HG03108 (cell line): ENCODE measurements at regions not wholly inside any gene's neighbourhood (a gene's known extent, or its start where the extent isn't known, plus 50 kb on each side); places are given as distances from the start of the nearest gene placed in this dataset.
"Not testable (repeated sequence)": the region's sequence is repeated elsewhere in the genome, so short reads cannot be mapped to it uniquely, and the experiment has no call there.

ENCODE experiments used
- ATAC-seq: cut with Tn5 transposase; IDR thresholded peaks from one replicate; pipeline ENCODE4 v1.9.1; 2021; ENCODE audit warnings: moderate library complexity; ENCODE audit not compliant: unreplicated experiment

DNA sequence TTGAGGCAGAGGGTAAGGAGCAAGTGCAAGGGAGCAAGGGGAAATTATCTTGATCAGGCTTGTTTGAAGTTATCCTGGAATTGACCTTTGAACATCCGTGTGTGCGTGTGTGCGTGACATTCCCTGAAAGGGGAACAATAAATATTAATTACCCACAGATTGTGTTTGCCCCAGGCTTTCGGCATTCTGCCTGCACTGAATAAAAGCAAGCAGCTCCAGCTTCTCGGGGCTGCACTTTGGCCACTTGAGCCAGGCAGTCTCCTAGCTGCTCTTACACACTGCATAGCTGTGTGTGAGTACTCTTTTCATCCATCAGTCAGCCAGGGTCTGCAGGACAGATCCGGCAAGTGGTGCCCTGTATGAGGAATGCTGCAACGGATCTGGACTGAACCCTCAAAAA lies 107.7 kb upstream of the BTN3A2 start:
- no peak for ATAC-seq

DNA sequence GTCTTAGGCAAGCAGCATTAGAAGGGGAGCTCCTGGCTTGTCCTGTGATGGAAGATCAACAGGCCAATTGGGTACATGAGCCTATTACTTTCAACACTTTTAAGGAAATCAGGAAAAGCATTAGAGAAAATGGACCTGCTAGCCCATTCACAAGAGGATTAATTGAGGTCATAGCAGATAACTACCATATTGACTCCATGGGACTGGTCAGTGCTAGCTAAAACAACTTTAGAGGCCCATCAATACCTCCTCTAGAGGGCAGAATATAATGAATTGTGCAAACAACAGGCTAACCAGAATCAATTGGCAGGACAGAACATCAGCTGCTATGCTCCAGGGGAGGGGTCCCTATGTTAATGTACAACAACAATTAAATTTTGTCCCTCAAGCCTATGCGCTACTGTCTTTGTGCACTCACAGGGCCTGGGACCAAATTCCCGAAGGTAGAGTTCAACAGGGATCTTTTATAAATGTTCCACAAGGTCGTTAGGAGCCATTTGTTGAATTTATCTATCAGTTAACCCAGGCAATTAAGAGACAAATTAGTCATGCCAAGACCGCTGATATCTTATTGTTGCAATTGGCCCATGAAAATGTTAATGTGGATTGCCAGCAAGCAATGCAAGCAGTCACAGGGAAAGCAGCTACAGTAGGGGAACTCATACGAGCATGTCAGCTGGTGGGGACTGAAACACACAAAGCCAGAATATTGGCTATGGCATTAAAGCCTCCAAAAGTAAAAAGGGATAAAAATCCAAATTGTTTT lies 106.6 kb upstream of the BTN3A2 start:
- no peak for ATAC-seq

DNA sequence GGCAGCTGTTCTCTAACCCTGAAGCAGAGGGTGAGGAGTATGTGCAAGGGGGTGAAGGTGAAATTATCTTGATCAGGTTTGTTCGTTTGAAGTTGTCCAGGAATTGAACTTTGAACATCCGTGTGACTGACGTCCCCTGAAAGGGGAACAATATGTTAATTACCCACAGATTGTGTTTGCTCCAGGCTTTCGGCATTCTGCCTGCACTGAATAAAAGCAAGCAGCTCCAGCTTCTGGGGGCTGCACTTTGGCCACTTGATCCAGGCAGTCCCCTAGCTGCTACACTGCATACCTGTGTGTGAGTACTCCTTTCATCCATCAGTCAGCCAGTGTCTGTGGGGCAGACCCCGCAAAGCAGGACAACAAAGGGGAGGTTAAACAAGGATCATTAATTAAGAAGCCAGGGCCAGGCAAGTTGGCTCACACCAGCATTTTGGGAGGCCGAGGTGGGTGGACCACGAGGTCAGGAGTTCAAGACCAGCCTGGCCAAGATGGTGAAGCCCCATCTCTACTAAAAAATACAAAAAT lies 104.8 kb upstream of the BTN3A2 start:
- no peak for ATAC-seq

GRCh38 chr6:26260725-26261490 lies 104.1 kb upstream of the BTN3A2 start:
- no peak for ATAC-seq

GRCh38 chr6:26264547-26264946 lies 100.5 kb upstream of the BTN3A2 start:
- no peak for ATAC-seq

DNA sequence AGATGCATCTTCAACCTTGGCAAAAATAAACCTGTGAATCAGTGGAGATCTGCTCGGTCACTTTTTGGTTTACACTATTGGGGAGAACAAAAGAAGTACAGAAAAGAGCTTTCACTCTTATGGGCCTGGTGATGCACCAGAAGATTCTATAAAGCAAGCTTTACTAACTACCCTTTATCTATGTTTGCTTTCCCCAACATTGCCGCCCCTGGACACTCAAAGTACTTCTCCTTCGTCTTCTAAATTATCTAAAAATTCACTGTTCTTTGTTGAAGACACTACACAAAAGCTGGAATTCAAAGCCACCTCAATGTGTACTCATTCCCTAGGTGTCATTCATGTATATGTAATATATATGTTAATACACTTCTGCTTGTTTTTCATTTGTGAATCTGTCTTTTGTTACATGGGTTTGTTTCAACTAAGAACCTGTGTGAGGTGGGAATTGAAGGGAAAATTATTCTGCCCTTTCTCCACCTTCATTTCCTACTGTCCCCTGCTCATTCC lies 97.9 kb upstream of the BTN3A2 start:
- no peak for ATAC-seq

GRCh38 chr6:26268659-26269402 lies 96.2 kb upstream of the BTN3A2 start:
- ATAC-seq, result no peak

DNA sequence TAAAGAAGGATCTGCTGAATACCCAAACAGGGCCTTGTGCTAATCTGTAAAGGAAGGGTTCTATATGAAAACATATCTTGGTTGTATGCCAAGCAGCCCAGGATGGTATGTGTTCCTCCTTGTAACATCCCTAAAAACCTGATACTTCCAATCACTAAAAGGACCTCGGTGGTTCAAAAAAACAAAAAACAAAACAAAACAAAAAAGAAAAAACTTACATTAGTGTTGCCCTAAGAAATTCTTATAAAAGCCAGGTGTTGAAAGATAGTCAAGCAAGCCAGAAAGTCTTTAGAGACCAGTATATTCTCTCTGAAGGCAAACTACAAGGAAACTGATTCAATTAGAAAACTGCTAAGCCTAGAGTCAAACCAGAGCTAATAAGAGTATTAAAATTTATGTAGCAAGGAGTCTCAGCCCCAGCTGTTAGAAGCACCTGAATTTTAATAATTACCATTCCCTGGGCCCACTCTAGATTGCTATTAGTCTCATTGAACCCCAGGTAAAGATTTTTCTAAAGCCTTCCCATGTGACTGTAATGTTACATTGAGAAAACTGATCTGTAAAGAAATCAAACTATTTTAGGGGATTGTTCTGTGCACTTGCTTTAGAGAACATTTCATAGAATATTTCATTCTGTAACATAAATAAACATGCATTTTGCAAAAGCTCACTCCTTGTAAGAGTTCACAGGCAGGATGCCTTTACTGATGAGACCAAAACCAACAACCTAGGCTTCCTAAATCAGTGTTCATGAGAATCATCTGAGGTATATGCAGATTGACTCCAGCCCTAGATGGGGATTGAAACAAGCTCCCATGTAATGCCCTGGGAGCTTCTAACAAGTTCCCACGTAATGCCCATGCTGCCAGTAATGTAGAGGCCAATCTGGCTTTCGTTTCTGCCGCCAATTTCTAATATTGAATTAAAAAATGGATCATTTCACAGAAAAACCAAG lies 95.2 kb upstream of the BTN3A2 start:
- no peak for ATAC-seq

- ATAC-seq, result no peak
Measured at GRCh38 chr6:26270486-26270861, 94.5 kb upstream of the BTN3A2 start.

DNA sequence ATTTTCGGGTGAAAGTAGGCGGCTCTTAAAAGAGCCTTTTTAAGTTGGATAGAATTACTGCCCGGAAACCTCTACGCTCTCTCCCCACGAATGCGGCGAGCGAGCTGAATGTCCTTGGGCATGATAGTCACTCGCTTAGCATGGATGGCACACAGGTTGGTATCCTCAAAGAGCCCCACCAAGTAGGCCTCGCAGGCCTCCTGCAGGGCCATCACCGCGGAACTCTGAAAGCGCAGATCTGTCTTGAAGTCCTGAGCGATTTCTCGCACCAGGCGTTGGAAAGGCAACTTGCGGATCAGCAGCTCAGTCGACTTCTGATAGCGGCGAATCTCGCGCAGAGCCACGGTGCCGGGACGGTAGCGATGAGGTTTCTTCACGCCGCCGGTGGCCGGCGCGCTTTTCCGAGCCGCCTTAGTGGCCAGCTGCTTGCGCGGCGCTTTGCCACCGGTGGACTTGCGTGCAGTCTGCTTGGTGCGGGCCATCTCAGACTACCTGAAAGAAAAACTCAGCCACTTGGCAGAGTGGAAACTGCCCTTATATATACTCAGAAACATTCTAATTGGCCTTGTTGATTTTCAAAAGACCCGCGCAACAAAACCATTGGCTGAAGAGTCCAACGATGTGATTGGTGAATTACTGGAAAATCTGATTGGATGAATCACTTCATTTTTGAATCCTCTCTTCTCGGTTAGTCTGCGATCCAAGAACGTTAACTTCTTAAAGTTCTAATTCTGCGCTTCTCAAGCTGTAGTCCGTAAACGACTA lies 93.9 kb upstream of the BTN3A2 start:
- ATAC-seq, result peak; percentile 27

DNA sequence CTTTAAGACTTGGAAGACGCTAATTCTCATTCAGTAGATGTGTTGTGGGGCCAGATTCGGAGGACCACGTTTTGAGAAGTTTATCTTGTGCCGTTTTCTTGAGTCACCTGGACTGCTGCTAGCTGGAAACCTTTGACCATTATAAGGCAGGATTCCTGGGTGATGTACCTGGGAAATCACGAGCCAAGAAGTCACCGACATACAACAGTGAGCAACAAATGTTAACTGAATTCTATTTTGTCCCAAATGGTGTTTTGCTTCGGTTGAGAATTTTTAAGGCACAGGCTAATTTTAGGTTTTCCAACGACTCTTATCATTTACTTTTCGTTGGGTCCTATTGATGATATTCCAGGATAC lies 93.4 kb upstream of the BTN3A2 start:
- ATAC-seq, result no peak

DNA sequence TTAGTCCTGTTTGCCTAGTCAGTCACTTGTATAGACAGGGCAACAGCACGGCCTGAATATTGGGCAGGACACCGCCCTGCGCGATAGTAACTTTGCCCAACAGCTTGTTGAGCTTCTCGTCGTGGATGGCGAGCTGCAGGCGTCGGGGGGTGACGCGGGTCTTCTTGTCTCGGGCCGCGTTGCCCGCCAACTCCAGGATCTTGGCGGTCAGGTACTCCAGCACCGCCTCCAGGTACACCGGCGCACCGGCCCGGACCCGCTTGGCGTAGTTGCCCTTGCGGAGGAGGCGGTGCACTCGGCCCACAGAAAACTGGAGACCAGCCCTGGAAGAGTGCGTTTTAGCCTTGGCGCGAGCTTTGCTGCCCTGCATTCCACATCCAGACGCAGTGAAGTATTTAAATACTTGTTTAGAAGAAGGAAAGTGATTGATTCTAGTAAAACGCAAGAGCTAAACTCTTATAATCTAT lies 92.8 kb upstream of the BTN3A2 start:
- ATAC-seq, result peak; percentile 15

DNA sequence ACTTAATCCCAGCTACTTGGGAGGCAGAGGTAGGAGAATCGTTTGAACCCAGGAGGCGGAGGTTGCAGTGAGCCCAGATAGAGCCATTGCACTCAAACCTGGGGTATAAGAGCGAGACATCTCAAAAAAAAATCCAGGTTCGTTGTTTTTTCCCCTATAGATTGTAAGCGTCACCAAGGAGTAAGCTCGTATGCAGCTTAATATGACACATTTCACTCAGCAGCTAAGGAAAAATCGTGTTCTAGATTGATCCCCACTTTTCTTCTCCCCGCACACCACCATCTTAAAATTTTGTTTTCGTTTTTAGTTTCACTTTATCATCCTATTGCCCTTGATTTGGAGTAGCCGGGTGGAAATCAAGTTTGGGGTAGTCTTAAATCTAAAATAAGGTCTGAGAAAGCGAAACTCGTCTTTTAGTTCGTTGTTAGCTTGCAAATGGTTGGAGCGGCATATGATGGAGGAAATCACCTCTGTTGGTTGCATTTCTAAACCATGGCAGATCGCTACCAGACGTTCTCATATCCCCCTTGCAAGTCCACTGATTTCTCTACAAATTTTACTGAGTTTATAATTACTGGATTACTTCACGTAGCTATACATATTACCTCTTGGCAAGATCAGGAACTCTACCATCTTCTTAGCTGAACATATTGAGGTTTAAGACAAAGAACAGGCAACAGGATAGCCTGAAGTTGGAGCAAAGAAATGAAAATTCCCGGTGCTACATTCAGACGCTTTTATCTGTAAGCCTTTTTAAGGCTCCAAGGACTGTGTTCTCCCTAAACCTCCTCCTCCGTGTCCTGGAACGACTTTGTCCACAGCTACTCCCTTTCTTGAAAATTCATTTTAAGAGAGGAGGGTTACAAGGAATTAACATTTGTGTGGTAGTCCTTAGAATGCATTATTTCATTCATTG lies 91.1 kb upstream of the BTN3A2 start:
- ATAC-seq, result no peak

DNA sequence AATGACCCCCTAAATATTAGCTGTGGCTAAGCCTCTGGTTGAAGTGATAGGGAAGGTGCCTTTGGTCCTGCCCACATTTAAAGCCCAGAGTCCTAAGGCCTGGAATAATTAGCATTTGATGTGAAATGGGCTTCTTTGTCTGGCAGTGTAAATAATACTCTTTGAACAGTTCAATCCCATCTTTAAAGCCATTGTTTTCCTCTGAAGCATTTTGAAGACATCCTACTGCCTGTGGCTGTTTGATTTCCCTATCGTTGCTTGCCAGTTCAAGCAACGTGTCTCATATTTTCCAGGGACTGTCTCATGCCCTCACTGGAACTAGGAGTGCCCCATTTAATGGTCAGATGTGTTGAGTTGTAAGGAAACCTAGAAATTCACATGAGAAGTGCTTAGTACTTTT lies 89.3 kb upstream of the BTN3A2 start:
- no peak for ATAC-seq

- ATAC-seq, result no peak
Measured at GRCh38 chr6:26276841-26277648, 88.0 kb upstream of the BTN3A2 start.

DNA sequence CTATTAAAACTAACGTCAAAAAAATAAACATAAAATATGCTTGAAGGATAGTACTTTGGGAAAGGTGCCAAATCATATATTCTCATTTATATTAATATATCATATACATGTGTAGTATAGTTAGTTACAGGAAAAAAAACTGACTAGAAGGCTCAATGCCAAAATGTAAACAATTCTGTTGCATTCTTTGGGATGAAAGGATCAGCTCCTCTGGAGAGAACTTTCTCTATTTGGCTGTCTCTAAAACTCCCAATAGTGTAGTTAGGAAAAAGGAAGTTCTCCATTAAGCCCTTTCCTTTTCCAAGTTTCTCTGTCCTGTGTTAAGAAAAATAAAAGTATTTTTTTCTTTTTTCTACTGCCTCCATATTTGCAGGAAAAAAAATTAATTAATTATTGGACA lies 86.5 kb upstream of the BTN3A2 start:
- no peak for ATAC-seq

GRCh38 chr6:26279371-26279770 lies 85.6 kb upstream of the BTN3A2 start:
- ATAC-seq, result not testable (repeated sequence)

DNA sequence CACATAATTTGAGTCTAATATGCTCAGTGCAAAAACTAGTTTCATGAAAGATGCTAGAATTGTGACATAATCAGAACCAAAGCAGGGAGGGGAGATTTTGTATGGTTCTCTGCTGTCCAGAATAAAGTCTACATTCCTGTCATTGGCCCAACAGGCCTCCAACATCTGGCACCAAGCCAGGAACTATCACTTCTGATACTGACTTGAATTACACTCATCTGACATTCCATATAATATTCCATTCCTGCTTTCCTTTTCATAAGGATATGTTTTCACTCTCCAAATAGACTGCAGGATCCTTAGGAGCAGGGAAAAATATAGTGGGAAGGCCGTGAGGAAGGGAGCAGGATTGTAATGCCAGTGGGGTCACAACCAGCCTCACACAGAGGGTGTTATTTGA lies 84.6 kb upstream of the BTN3A2 start:
- no peak for ATAC-seq
